ENCODE measurements at regions not wholly inside any gene's neighbourhood (a gene's known extent, or its start where the extent isn't known, plus 50 kb on each side); places are given as distances from the start of the nearest gene placed in this dataset.

DNA sequence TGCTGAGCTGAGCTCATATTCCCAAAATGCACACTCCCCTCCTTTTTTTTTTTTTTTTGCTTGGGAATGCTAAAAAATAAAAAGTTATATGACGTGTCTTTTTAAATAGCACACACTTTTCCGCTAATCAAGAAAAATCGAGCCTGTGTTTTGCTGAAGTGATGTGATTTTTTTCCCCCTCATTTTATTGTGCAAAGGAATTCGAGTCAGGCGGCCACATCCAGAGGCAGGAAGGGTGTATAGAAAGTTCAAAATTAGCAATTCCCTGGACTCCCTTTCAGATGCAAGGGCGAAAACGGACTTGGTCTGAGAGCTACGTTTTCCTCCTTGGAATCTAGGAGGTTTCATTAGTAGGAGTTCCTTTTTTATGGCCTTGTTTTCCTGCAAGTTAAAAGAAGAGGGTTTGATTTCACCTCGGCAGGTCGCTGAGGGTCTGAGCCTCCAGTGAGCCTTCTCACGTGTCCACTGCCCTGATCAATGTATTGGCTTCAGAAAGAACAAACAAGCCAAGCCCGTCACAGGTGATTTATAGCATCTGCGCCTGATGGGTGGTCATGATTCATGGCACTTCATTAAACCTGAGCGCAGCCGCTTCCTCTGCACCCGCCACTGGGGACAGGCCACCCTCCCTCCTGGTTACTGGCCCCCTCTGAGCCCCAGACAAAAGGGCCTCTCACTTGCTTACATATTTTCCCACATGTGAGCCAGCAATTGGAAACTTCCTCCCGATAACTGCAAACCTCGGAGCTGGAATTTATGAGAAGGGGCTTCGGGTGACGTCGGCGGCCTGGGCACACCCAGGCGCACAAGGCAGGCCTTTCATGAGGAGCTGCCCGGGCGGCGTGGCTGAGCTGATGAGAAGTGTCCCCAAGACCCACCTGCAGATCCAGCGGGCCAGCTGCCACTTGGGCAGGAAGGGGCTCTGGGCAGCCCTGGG is 64.4 kb upstream of the LINC01488 start:
- DNase-seq = no peak

DNA sequence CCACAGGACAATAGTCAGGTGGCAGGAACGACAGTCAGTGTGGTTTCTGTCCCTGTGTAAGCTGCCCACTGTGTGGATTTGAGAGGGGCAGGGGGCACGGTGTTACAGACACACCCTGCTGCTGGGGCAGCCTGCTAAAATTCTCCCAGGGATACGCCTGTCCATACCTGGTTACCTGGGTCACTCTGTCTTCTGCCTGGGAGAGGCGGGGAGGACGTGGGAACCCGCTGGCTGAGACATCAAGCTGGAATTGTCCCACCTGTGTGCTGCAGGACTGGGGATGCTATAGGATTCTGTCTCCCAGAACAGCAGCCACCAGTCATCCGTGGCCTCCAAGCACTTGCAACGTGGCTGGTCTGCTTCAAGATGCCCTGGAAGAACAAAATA is 63.8 kb upstream of the LINC01488 start:
- no peak for DNase-seq

DNA sequence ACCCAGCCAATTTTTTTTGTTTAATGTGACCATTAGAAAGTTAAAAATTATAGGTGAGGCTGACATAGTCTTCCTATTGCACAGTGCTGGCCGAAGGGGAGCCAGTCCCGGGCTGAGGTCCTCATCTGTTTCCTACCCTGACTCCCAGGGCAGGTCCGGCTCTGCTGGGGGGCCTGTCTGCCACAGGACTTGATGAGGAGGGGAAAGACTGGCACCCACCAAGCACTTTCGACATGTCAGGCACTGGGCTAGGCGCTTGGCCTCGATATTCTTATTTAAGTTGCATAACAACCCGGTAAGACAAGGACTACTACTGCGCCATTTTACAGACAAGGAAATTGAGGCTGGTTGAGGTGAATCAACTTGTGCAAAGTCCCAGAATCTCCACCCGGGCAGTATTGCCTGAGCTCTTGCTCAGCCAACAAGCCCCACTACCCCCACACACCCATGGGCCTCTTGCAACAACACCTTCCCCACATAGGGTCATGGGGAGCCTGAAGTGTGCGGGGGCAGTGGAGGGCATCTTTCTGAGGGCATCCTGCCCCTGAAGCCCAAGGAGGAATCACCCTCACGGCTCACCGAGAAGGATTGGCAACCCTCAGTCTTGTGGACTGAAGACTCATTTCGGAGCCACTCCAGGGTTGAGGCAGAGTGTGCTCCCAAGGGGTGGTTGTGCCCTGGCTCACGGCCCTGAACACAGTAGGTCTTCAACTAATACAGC is 62.7 kb upstream of the LINC01488 start:
- DNase-seq = no peak

GRCh38 chr11:69419662-69420395 is 61.6 kb upstream of the LINC01488 start:
- DNase-seq = no peak

- no peak for DNase-seq
Observed at GRCh38 chr11:69422645-69423044, 58.8 kb upstream of the LINC01488 start.

GRCh38 chr11:69423181-69423580 is 58.3 kb upstream of the LINC01488 start:
- DNase-seq = no peak

GRCh38 chr11:69423611-69424385 is 57.7 kb upstream of the LINC01488 start:
- no peak for DNase-seq

- no peak for DNase-seq
Observed at GRCh38 chr11:69424748-69425147, 56.7 kb upstream of the LINC01488 start.

GRCh38 chr11:69425444-69425843 is 56.0 kb upstream of the LINC01488 start:
- no peak for DNase-seq

DNA sequence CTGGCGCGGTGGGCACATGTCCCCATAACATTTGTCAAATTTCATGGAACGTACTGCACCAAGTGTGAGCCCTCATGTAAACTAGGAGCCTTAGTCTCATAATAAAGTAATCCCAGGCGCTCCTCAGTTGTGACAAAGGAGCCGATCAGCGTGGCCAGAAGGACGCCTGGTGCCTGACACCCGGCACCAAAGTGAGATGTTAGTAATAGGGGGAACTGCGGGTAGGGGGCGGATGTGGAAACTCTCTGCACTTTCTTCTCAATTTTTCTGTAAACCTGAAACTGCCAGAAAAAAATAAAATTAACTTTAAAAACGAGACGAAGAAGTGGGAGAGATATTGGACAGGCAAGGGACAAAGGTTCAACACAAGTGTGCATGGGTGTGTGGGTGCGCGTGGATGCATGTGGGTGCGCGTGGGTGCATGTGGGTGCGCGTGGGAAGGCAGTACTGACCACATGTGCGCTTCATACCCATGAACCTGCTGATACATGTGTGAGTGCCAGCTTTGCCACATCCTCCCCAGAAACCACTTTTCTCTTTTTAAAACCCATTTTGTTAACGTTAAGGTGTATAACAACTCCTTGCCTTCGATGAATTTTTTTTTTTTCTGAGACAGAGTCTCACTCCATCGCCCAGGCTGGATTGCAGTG is 55.4 kb upstream of the LINC01488 start:
- DNase-seq = no peak

- no peak for DNase-seq
Observed at GRCh38 chr11:69427337-69427736, 54.1 kb upstream of the LINC01488 start.

GRCh38 chr11:69427906-69428880 is 53.3 kb upstream of the LINC01488 start:
- DNase-seq = no peak

- no peak for DNase-seq
Observed at GRCh38 chr11:69429716-69430491, 51.6 kb upstream of the LINC01488 start.

DNA sequence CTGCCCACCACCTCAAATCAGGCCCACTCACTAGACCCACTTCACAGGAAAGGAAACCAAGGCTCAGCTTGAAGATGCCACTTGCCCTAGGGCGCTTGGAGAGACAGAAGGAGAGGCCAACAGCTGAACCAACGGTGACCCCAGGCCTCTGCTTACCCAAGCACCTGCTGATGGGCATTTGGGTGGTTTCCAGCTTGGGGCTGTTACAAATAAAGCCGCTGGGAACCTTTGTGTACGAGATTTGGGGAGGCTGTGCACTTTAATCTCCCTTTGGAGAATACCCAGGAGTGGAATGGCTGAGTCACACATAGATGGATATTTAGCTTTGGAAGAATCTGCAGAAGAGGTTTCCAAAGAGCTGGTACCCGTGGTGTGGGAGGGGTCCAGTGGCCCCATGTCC is 50.9 kb upstream of the LINC01488 start:
- DNase-seq = peak; percentile 14

DNA sequence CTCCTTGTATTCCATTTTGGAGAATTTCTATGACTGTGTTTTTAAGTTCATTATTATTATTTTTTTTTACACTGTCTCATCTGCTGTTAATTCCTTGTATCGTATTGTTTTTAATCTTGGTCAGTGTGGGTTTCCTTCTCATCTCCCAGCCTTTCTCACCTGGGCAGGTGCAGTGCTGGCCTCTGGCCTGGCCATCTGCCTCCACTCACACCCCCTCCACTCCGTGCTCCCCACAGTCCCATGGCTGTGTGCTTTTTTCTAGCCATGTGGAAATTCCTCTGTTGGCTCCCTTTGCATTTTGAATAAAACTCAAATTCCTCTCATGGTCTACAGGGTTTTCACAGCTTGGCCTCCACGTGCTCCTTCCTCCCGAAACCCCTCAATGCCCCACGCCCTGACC is 50.3 kb upstream of the LINC01488 start:
- no peak for DNase-seq

Data from NCI-H1092 treated with DMSO at 0.1 percent for 48 hours (cell line).